ENCODE measurements at regions not wholly inside any gene's neighbourhood (a gene's known extent, or its start where the extent isn't known, plus 50 kb on each side); places are given as distances from the start of the nearest gene placed in this dataset.

DNA sequence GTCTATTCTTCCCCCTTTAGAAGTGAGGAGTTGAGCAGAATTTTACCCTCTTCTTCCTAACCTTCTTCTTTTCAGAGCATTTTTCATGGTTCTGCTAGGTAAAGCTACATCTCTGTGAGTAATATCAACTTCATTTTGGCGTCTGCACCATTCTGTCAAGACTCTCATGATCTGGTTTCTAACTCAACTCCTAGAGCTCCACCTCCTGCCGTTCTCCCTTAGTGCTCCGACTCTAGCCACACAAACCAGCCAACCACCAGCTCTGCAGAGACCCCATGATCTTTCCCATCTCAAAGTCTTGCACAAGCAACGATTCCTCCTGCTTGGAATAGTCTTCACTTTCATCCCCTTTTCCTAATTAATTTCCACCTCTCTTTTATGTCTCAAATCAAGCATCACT, 193.9 kb upstream of the TMC3 start:
- Histone ChIP-seq H3K9ac (ENCODE audit: low read depth, low read length) (no peak overlapping the region), H3K36me3 (ENCODE audit: insufficient read depth, low read length) (no peaks in the 10 kb centered on the region), H3K4me3 (ENCODE audit: low read length) (no peak overlapping the region), H3K27me3 (ENCODE audit: control insufficient read depth, insufficient read depth, low read length) (no peaks in the 10 kb centered on the region), H3K4me1 (ENCODE audit: control insufficient read depth, insufficient read depth, low read length) (no peaks in the 10 kb centered on the region), H3K9me3 (replicated peaks; ENCODE audit: low read length) (no peaks in the 10 kb centered on the region), H3K4me2 (ENCODE audit: low read length) (no peak overlapping the region)

DNA sequence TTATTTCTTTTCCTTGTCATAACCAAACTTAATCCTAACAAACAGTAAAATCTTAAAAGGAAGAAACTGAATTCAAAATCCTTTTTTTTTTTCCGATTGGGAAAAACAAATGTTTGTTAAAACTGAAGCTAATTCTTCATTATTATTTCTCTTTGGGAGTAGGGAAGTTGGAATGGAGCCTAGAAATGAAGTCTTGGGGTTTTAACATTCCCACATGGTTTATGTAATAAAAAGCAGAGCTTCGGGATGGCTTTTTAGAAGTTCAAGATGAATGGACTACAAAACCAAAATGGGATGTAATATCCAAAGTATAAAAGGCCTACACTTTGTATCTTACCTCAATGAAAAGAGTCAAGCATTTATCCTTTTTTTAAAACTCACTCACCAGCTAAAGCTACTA, 189.0 kb upstream of the TMC3 start:
- Histone ChIP-seq H3K4me3 (ENCODE audit: low read length) (no peak overlapping the region), H3K9me3 (replicated peaks; ENCODE audit: low read length) (no peaks in the 10 kb centered on the region), H3K4me2 (ENCODE audit: low read length) (no peak overlapping the region), H3K9ac (ENCODE audit: low read depth, low read length) (no peak overlapping the region), H3K27me3 (ENCODE audit: control insufficient read depth, insufficient read depth, low read length) (peaks cover 5% of the 10 kb centered on the region), H3K36me3 (ENCODE audit: insufficient read depth, low read length) (no peaks in the 10 kb centered on the region), H3K4me1 (ENCODE audit: control insufficient read depth, insufficient read depth, low read length) (no peaks in the 10 kb centered on the region)

DNA sequence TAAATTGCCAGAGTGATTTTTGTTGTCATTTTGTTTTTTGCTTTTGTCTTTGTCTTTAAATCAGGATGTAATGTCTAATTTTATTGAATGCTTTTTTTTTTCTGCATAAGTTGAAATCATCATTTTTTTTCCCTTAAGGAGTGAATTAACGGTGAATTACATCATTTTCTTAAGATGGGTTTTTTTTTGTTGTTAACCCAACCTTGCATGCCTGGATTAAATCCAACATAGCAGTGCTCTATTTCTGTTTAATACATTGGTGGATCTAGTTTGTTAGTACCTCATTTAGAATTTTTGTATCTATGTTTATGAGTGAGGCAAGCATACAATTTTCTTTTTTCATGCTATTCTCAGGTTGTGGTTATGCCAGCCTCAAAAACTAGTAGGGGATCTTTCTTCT, 186.4 kb upstream of the TMC3 start:
- Histone ChIP-seq H3K9me3 (replicated peaks; ENCODE audit: low read length) (no peaks in the 10 kb centered on the region), H3K36me3 (ENCODE audit: insufficient read depth, low read length) (no peaks in the 10 kb centered on the region), H3K4me3 (ENCODE audit: low read length) (no peak overlapping the region), H3K4me1 (ENCODE audit: control insufficient read depth, insufficient read depth, low read length) (no peaks in the 10 kb centered on the region), H3K27me3 (ENCODE audit: control insufficient read depth, insufficient read depth, low read length) (peaks cover 5% of the 10 kb centered on the region), H3K9ac (ENCODE audit: low read depth, low read length) (no peak overlapping the region), H3K4me2 (ENCODE audit: low read length) (no peak overlapping the region)

DNA sequence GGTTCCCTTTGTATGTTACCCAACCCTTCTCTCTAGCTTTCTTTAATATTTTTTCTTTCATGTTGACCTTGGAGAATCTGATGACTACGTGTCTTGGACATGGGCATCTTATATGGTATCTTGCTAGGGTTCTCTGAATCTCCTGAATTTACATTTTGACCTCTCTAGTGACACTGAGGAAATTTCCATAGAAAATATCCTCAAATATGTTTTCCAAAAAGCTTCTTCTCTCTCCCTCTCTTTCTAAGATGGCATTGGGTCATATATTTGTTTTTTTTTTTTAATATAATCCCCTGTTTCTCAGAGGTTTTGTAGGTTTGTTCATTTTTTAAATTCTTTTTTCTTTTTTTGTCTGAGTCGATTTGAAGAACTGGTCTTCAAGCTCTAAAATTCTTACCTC, 184.0 kb upstream of the TMC3 start:
- no peaks in the 10 kb centered on the region for H3K36me3 ChIP-seq (ENCODE audit: insufficient read depth, low read length)
- H3K4me3 ChIP-seq (ENCODE audit: low read length): no peak overlapping the region
- peaks cover 5% of the 10 kb centered on the region for H3K27me3 ChIP-seq (ENCODE audit: control insufficient read depth, insufficient read depth, low read length)
- H3K4me1 ChIP-seq (ENCODE audit: control insufficient read depth, insufficient read depth, low read length): no peaks in the 10 kb centered on the region
- H3K9ac ChIP-seq (ENCODE audit: low read depth, low read length): no peak overlapping the region
- no peaks in the 10 kb centered on the region for H3K9me3 ChIP-seq (replicated peaks; ENCODE audit: low read length)
- H3K4me2 ChIP-seq (ENCODE audit: low read length): no peak overlapping the region

DNA sequence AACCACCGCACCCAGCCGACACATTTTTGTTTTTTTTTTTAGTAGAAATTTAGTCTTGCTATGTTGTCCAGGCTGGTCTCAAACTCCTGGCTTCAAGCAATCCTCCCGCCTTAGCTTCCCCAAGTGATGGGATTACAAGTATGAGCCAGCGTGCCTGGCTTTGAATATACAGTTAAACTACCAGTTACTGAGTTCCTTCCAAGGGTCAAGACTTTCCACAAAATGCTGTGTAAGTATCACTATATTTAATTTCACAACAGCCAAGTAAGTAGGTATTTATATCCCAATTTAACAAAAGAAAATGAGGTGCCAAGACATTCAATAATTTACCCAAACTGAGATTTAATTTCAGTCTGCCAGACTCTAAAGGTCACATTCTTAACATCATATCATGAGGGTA, 181.3 kb upstream of the TMC3 start:
- Histone ChIP-seq H3K4me3 (ENCODE audit: low read length) (no peak overlapping the region), H3K27me3 (ENCODE audit: control insufficient read depth, insufficient read depth, low read length) (peaks cover 5% of the 10 kb centered on the region), H3K9ac (ENCODE audit: low read depth, low read length) (no peak overlapping the region), H3K9me3 (replicated peaks; ENCODE audit: low read length) (no peaks in the 10 kb centered on the region), H3K4me2 (ENCODE audit: low read length) (no peak overlapping the region), H3K36me3 (ENCODE audit: insufficient read depth, low read length) (no peaks in the 10 kb centered on the region), H3K4me1 (ENCODE audit: control insufficient read depth, insufficient read depth, low read length) (no peaks in the 10 kb centered on the region)

DNA sequence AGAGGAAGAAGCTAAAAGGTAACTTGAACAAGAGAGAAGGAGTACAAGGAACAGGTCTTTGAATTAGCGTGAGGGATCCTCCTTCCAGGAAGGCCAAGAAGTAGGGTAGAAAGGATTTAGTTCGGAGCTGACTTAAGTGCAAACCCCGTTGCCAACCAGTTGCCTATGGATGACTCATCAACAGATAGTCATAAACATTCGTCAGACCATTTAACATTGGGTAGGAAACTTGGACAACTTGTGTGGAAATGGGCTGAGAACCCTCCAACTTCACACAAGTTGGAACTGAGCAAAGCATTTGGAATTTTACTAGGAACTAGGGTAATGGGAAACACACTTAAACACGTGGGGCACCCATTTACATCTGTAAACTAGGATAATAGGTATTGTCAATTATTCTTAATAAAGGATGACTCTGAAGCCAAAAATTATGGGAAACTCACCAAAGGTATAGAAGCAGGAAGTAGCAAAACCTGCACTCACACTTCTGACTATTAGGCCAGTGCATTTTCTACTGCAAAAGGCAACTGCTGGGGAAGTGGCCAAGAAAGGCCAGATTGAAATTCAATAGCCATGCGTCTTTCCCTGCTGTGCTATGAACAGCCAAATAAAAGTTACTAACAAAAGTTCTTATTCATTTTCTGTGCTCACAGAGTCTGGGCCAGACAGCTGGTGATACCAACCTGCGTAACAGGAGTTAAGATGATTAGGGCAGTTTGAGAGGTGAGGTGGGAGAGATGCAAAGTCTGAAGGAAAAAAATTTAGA, 174.5 kb upstream of the TMC3 start:
- no peaks in the 10 kb centered on the region for H3K36me3 ChIP-seq (ENCODE audit: insufficient read depth, low read length)
- H3K9ac ChIP-seq (ENCODE audit: low read depth, low read length): no peak overlapping the region
- no peak overlapping the region for H3K4me2 ChIP-seq (ENCODE audit: low read length)
- no peaks in the 10 kb centered on the region for H3K9me3 ChIP-seq (replicated peaks; ENCODE audit: low read length)
- H3K27me3 ChIP-seq (ENCODE audit: control insufficient read depth, insufficient read depth, low read length): no peaks in the 10 kb centered on the region
- H3K4me3 ChIP-seq (ENCODE audit: low read length): no peak overlapping the region
- no peaks in the 10 kb centered on the region for H3K4me1 ChIP-seq (ENCODE audit: control insufficient read depth, insufficient read depth, low read length)

DNA sequence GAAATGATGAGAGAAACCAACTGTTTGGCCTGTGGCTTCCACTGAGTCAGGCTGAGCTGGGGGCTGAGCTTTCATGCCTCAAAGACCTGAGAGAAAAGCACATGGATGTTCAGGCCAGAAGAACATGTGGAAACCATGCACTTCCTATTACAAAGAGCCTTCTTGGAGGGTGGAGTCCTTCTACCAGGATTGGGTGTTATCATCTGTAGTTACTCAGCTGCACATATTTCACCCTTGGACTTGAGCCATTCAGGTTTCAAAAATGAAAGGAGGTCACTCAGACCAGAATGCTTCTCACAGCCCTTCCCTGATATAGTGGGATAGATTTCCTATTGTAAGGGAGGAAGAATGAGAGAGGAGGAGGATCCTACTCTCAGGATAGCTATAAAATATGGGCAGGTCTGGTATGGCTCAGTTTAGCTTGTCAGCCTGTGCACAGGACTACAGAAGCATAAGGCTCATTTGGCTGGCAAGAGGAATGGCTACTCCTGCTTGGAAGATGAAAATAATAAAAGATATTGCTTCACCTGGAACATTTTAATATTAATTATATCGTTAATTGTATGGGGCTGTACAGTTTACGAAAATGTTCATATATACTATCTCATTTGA, 173.6 kb upstream of the TMC3 start:
- H3K4me3 ChIP-seq (ENCODE audit: low read length): no peak overlapping the region
- H3K4me2 ChIP-seq (ENCODE audit: low read length): no peak overlapping the region
- H3K27me3 ChIP-seq (ENCODE audit: control insufficient read depth, insufficient read depth, low read length): no peaks in the 10 kb centered on the region
- H3K36me3 ChIP-seq (ENCODE audit: insufficient read depth, low read length): no peaks in the 10 kb centered on the region
- no peak overlapping the region for H3K9ac ChIP-seq (ENCODE audit: low read depth, low read length)
- H3K4me1 ChIP-seq (ENCODE audit: control insufficient read depth, insufficient read depth, low read length): no peaks in the 10 kb centered on the region
- no peaks in the 10 kb centered on the region for H3K9me3 ChIP-seq (replicated peaks; ENCODE audit: low read length)

DNA sequence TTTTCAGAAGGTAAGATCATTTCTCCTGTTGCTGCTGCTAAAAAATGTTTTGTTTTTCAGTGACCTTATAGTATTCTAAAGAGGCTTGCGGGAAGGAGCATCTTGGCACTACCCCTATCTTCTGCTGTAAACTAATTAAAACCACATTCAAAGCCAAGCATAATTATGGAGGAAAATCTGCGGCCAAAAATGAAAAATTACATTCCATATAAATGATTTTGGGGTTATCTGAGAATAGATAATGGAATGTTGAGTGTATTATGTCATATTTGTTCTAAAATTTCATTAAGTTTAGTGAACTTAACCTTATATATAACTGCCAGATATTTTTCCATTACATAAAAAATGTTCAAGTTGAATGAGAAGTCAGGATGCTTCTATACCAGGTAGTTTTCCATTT, 170.4 kb upstream of the TMC3 start:
- Histone ChIP-seq H3K4me2 (ENCODE audit: low read length) (no peak overlapping the region), H3K27me3 (ENCODE audit: control insufficient read depth, insufficient read depth, low read length) (no peaks in the 10 kb centered on the region), H3K9me3 (replicated peaks; ENCODE audit: low read length) (no peaks in the 10 kb centered on the region), H3K4me3 (ENCODE audit: low read length) (no peak overlapping the region), H3K36me3 (ENCODE audit: insufficient read depth, low read length) (no peaks in the 10 kb centered on the region), H3K9ac (ENCODE audit: low read depth, low read length) (no peak overlapping the region), H3K4me1 (ENCODE audit: control insufficient read depth, insufficient read depth, low read length) (no peaks in the 10 kb centered on the region)

DNA sequence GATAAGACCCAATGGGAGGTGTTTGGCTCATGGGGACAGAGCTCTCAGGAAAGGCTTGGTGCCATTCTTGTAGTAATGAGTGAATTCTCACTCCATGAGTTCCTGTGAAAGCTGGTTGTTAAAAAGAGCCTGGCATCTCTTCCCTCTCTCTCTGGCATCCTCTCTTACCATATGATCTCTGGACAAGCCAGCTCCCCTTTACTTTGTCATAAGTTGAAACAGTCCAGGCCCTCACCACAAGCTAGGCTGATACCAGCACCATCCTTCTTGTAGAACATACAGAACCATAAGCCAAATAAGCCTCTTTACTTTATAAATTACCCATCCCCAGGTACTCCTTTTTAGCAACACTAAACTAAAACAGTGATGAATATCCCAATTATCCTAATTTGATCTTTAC, 166.9 kb upstream of the TMC3 start:
- H3K4me1 ChIP-seq (ENCODE audit: control insufficient read depth, insufficient read depth, low read length): no peaks in the 10 kb centered on the region
- H3K27me3 ChIP-seq (ENCODE audit: control insufficient read depth, insufficient read depth, low read length): no peaks in the 10 kb centered on the region
- H3K4me3 ChIP-seq (ENCODE audit: low read length): no peak overlapping the region
- no peak overlapping the region for H3K9ac ChIP-seq (ENCODE audit: low read depth, low read length)
- no peak overlapping the region for H3K4me2 ChIP-seq (ENCODE audit: low read length)
- H3K36me3 ChIP-seq (ENCODE audit: insufficient read depth, low read length): no peaks in the 10 kb centered on the region
- no peaks in the 10 kb centered on the region for H3K9me3 ChIP-seq (replicated peaks; ENCODE audit: low read length)

DNA sequence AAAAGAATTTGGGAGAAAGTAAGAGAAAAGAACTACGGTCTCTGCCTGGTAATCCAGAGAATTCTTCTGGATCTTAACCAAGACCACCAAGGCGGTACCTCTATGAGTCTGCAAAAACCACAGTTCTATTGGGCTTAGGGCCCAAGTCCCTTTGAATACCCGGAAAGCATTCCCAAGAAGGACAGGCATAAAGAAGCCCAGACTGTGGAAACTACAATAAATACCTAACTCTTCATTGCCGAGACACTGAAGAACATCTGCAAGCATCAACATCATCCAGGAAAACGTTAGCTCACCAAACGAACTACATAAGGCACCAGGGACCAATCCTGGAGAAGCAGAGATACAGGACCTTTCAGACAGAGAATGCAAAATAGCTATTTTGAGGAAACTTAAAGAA, 162.3 kb upstream of the TMC3 start:
- Histone ChIP-seq H3K36me3 (ENCODE audit: insufficient read depth, low read length) (no peaks in the 10 kb centered on the region), H3K9ac (ENCODE audit: low read depth, low read length) (no peak overlapping the region), H3K9me3 (replicated peaks; ENCODE audit: low read length) (no peaks in the 10 kb centered on the region), H3K4me1 (ENCODE audit: control insufficient read depth, insufficient read depth, low read length) (peaks cover 10% of the 10 kb centered on the region), H3K4me3 (ENCODE audit: low read length) (no peak overlapping the region), H3K27me3 (ENCODE audit: control insufficient read depth, insufficient read depth, low read length) (no peaks in the 10 kb centered on the region), H3K4me2 (ENCODE audit: low read length) (no peak overlapping the region)

DNA sequence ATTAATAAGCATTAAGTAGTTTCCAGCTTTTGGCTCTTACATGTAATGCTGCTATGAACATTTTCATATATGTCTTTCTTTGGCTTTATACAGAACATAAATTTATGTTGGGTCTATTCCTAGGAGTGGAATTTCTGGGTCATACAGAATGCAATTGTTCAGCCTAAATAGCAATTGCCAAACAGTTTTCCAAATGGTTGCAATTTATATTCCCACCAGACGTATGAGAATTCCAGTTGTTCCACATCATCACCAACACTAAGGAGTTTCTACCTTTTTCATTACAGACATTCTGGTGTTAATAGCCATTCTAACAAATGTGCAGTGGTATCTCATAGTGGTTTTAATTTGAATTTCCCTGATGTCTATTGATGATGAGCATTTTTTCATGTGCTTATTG, 160.1 kb upstream of the TMC3 start:
- no peak overlapping the region for H3K9ac ChIP-seq (ENCODE audit: low read depth, low read length)
- H3K9me3 ChIP-seq (replicated peaks; ENCODE audit: low read length): no peaks in the 10 kb centered on the region
- peaks cover 18% of the 10 kb centered on the region for H3K4me1 ChIP-seq (ENCODE audit: control insufficient read depth, insufficient read depth, low read length)
- no peak overlapping the region for H3K4me2 ChIP-seq (ENCODE audit: low read length)
- H3K4me3 ChIP-seq (ENCODE audit: low read length): no peak overlapping the region
- H3K36me3 ChIP-seq (ENCODE audit: insufficient read depth, low read length): no peaks in the 10 kb centered on the region
- H3K27me3 ChIP-seq (ENCODE audit: control insufficient read depth, insufficient read depth, low read length): no peaks in the 10 kb centered on the region

DNA sequence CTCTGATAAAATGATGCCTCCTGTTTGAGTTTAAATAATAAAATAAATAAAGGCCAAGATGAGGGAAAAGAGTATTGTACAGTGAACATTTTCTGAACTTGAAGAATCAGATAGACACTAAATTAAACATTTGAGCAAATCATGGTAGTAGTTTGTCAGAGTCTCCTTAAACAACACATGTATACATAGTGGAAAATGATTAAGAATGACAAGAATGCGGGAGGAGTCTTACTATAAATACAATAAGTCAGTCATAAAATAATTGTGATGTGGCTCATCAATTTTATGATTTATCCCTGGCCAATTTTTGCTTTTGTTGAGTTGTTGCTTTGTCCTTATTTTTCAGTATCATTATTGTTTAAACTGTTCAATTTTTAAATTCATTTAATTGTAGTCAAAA, 158.0 kb upstream of the TMC3 start:
- Histone ChIP-seq H3K36me3 (ENCODE audit: insufficient read depth, low read length) (no peaks in the 10 kb centered on the region), H3K9me3 (replicated peaks; ENCODE audit: low read length) (no peaks in the 10 kb centered on the region), H3K9ac (ENCODE audit: low read depth, low read length) (no peak overlapping the region), H3K27me3 (ENCODE audit: control insufficient read depth, insufficient read depth, low read length) (no peaks in the 10 kb centered on the region), H3K4me2 (ENCODE audit: low read length) (peak overlapping the region; percentile 62), H3K4me3 (ENCODE audit: low read length) (no peak overlapping the region), H3K4me1 (ENCODE audit: control insufficient read depth, insufficient read depth, low read length) (peaks cover 18% of the 10 kb centered on the region)

Data from skeletal muscle satellite cell (primary cell).